Parathyroid adenoma (tissue), 2 donors: ENCODE measurements at regions not wholly inside any gene's neighbourhood (a gene's known extent, or its start where the extent isn't known, plus 50 kb on each side); places are given as distances from the start of the nearest gene placed in this dataset.

Experiments
- H2AFZ ChIP-seq: fragments of 300-600 bp; sonication (generic); one replicate; pipeline ENCODE4 v1.7.0; 2017; ENCODE audit warnings: antibody characterized with exemption, mild to moderate bottlenecking
- H3K27ac ChIP-seq: fragments of 300-600 bp; sonication (generic); one replicate; pipeline ENCODE4 v1.7.0; 2017
- H3K27me3 ChIP-seq: fragments of 300-600 bp; sonication (generic); one replicate; pipeline ENCODE4 v1.7.0; 2017; ENCODE audit warnings: low read length; ENCODE audit not compliant: control insufficient read depth, insufficient read depth
- H3K36me3 ChIP-seq: fragments of 300-600 bp; sonication (generic); one replicate; pipeline ENCODE4 v1.7.0; 2017; ENCODE audit warnings: low read length; ENCODE audit not compliant: control insufficient read depth, insufficient read depth
- H3K4me1 ChIP-seq: fragments of 300-600 bp; sonication (generic); one replicate; pipeline ENCODE4 v1.7.0; 2017; ENCODE audit warnings: control low read depth
- H3K4me2 ChIP-seq: fragments of 300-600 bp; sonication (generic); one replicate; pipeline ENCODE4 v1.7.0; 2017; ENCODE audit warnings: low read length
- H3K4me3 ChIP-seq: fragments of 300-600 bp; sonication (generic); one replicate; pipeline ENCODE4 v1.7.0; 2017; ENCODE audit warnings: low read depth, low read length
- H3K79me2 ChIP-seq: fragments of 300-600 bp; sonication (generic); one replicate; pipeline ENCODE4 v1.7.0; 2017; ENCODE audit warnings: control low read depth
- H3K9ac ChIP-seq: fragments of 300-600 bp; sonication (generic); one replicate; pipeline ENCODE4 v1.7.0; 2017; ENCODE audit warnings: mild to moderate bottlenecking
- H3K9me3 ChIP-seq: fragments of 300-600 bp; sonication (generic); one replicate; pipeline ENCODE4 v1.7.0; 2017; ENCODE audit warnings: low read length; ENCODE audit not compliant: control insufficient read depth
- TF ChIP-seq, protein P1 (sequence below): fragments of 300-600 bp; sonication (generic); IDR thresholded peaks from one replicate; pipeline ENCODE4 v1.7.0; 2017; ENCODE audit warnings: antibody characterized with exemption, mild to moderate bottlenecking
- donor health status: primary hyperparathyroidism.

DNA sequence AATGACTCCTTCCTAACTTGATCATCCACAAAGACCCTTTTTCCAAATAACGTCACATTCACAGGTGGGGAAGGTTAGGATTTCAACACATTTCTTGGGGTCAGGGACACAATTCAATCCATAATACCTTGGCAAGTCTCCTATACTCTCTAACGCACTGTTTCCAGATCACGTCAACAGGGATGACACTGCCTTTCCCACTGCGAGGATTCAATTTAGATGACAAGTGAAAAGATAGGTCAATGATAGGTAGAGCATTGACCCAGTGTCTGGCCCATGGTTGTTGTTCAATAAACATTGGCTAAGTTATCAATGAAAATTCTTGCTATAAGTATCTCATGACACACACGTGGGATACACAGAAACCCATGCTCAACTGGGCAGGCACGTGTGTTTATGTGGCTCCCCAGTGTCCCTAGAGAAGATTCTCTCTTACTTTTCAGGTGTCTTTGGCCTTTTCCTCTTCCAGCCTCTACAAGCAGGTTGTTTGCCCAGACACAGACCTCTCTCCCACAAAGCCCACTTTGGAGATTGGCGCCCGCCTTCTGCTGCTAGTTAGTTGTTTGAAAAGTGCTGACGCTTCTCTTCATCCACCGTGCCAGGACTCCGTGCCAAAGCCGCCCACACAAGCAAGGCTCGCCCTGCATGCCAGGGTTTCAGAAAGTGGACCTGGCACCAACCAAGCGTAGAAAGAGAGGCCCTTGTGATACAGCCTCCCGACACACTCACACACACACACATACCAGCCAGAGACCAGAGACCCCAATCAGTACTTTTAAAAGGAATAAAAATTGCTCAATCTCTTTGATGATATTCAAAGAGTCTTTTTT is 594.5 kb downstream of the BNC2 start:
- TF ChIP-seq, protein P1, sequence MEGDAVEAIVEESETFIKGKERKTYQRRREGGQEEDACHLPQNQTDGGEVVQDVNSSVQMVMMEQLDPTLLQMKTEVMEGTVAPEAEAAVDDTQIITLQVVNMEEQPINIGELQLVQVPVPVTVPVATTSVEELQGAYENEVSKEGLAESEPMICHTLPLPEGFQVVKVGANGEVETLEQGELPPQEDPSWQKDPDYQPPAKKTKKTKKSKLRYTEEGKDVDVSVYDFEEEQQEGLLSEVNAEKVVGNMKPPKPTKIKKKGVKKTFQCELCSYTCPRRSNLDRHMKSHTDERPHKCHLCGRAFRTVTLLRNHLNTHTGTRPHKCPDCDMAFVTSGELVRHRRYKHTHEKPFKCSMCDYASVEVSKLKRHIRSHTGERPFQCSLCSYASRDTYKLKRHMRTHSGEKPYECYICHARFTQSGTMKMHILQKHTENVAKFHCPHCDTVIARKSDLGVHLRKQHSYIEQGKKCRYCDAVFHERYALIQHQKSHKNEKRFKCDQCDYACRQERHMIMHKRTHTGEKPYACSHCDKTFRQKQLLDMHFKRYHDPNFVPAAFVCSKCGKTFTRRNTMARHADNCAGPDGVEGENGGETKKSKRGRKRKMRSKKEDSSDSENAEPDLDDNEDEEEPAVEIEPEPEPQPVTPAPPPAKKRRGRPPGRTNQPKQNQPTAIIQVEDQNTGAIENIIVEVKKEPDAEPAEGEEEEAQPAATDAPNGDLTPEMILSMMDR, result no peak
- Histone ChIP-seq H3K9me3 (no peaks in the 10 kb centered on the region), H3K9ac (no peak overlapping the region), H3K4me1 (peaks cover 8% of the 10 kb centered on the region), H3K79me2 (no peaks in the 10 kb centered on the region), H3K27ac (peak overlapping the region; percentile 64), H3K4me3 (peak overlapping the region; percentile 25), H3K36me3 (no peaks in the 10 kb centered on the region), H2AFZ (peak overlapping the region; percentile 64), H3K4me2 (peak overlapping the region; percentile 52), H3K27me3 (no peaks in the 10 kb centered on the region)

DNA sequence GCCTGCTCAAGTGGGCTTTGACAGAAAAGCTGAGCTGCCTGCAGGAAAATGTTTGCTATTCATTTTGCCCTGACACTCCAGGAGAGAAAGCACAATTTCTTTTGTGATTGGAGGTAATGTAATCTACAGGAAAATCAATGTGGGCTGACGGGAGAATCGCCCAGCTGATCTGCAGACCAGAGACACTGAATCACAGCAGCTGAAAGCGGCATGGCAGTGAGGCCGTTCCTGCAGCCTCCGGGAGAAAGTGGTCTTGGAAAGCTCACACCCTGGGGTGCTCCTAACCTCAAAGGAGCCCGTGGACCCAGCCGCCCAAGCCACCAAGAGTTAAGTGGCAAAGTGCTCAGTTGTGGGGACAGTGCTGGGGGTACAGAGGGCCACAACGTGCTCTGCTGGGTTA is 593.6 kb downstream of the BNC2 start:
- H3K27ac ChIP-seq, result peak overlapping the region; percentile 64

DNA sequence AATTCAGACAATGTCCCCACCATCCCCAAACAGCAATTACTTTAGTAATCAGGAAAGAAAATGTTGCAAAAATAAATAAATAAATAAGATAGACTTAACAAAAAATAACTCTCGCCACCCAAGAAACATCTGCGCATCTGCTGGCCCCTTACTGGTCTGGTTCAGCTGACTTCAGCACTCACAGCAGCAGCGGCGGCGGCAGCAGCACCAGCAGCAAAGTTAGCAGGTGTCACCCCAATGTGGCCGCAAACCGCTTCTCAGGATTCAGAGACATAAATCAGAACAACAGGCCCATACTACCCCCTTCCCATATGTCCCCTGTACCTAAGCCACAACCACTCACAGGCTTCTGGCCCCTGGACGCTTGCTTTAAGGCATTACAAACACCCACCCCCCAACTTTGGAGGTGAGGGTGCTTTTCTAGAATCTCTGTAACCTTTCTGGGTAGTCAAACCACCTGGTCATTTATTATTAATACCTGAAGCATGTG is 593.0 kb downstream of the BNC2 start:
- Histone ChIP-seq H2AFZ (peak overlapping the region; percentile 56), H3K4me1 (peaks cover 15% of the 10 kb centered on the region), H3K9me3 (no peaks in the 10 kb centered on the region), H3K4me3 (peak overlapping the region; percentile 24), H3K36me3 (no peaks in the 10 kb centered on the region), H3K79me2 (no peaks in the 10 kb centered on the region), H3K9ac (no peak overlapping the region), H3K27ac (no peak overlapping the region), H3K27me3 (no peaks in the 10 kb centered on the region), H3K4me2 (peak overlapping the region; percentile 25)
- TF ChIP-seq, protein P1, result no peak

More for the DNA sequence above, 593.6 kb downstream of the BNC2 start:
- Histone ChIP-seq H3K9me3 (no peaks in the 10 kb centered on the region), H3K79me2 (no peaks in the 10 kb centered on the region), H3K4me2 (peak overlapping the region; percentile 52), H3K36me3 (no peaks in the 10 kb centered on the region), H3K27me3 (no peaks in the 10 kb centered on the region), H3K9ac (no peak overlapping the region), H3K4me3 (peak overlapping the region; percentile 25), H3K4me1 (peaks cover 11% of the 10 kb centered on the region), H2AFZ (peak overlapping the region; percentile 64)
- TF ChIP-seq, protein P1, result no peak

DNA sequence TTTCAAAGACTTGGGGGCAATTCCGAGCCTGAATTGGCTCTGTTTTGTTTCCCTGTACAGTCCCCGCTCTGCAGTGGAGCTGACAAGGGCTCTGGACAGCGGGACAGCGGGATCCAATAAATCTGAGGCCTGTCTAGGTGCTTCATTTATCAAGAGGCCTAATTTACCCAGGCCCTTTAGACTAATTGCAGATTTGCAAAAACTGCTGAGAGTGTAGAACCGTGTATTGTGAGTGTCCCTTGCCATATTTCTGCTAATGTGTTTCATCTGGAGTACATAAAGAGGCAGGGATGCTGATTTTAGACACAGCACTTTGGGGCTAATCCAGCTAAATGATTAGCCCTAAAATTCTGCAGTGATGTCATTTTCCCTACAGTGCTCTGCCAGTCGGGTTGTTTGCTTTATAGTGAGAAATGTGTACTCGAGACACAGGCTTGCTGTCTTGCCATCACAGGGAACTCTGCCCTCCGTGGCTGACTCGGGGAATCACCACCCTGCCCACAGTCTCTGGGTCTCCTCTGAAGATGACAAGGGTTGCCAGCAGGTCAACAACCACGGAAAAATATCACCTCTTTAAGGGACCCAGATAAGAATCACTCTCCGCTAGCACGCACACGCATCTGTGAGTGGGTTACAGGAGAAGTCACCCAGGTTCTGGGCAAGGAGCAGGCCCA is 592.0 kb downstream of the BNC2 start:
- Histone ChIP-seq H3K9ac (no peak overlapping the region), H2AFZ (peak overlapping the region; percentile 42), H3K27me3 (no peaks in the 10 kb centered on the region)

More for the DNA sequence above, 592.0 kb downstream of the BNC2 start:
- no peaks in the 10 kb centered on the region for H3K36me3 ChIP-seq
- no peak overlapping the region for H3K4me2 ChIP-seq
- H3K4me3 ChIP-seq, result no peak overlapping the region
- H3K27ac ChIP-seq, result no peak overlapping the region
- TF ChIP-seq, protein P1, result no peak
- no peaks in the 10 kb centered on the region for H3K79me2 ChIP-seq
- H3K9me3 ChIP-seq, result no peaks in the 10 kb centered on the region
- H3K4me1 ChIP-seq, result peaks cover 15% of the 10 kb centered on the region
